ENCODE measurements at regions not wholly inside any gene's neighbourhood (a gene's known extent, or its start where the extent isn't known, plus 50 kb on each side); places are given as distances from the start of the nearest gene placed in this dataset.

GRCh38 chr7:156318426-156318825 is 322.1 kb upstream of the RNF32 start:
- H3K4me1 Mint-ChIP-seq: no peaks in the 10 kb centered on the region
- peaks cover 17% of the 10 kb centered on the region for H3K27me3 Mint-ChIP-seq (ENCODE audit: low read depth)
- TF ChIP-seq, protein P1, sequence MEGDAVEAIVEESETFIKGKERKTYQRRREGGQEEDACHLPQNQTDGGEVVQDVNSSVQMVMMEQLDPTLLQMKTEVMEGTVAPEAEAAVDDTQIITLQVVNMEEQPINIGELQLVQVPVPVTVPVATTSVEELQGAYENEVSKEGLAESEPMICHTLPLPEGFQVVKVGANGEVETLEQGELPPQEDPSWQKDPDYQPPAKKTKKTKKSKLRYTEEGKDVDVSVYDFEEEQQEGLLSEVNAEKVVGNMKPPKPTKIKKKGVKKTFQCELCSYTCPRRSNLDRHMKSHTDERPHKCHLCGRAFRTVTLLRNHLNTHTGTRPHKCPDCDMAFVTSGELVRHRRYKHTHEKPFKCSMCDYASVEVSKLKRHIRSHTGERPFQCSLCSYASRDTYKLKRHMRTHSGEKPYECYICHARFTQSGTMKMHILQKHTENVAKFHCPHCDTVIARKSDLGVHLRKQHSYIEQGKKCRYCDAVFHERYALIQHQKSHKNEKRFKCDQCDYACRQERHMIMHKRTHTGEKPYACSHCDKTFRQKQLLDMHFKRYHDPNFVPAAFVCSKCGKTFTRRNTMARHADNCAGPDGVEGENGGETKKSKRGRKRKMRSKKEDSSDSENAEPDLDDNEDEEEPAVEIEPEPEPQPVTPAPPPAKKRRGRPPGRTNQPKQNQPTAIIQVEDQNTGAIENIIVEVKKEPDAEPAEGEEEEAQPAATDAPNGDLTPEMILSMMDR (conservative IDR thresholded peaks at IDR 0.05): no peak
- DNase-seq (ENCODE audit: low read depth, low spot score): no peak
- peaks cover 4% of the 10 kb centered on the region for H3K9me3 Mint-ChIP-seq
- H3K36me3 Mint-ChIP-seq (ENCODE audit: low read depth): no peaks in the 10 kb centered on the region
- H3K27ac Mint-ChIP-seq (ENCODE audit: unreplicated experiment): no peak overlapping the region
- H3K4me3 Mint-ChIP-seq: no peak overlapping the region

DNA sequence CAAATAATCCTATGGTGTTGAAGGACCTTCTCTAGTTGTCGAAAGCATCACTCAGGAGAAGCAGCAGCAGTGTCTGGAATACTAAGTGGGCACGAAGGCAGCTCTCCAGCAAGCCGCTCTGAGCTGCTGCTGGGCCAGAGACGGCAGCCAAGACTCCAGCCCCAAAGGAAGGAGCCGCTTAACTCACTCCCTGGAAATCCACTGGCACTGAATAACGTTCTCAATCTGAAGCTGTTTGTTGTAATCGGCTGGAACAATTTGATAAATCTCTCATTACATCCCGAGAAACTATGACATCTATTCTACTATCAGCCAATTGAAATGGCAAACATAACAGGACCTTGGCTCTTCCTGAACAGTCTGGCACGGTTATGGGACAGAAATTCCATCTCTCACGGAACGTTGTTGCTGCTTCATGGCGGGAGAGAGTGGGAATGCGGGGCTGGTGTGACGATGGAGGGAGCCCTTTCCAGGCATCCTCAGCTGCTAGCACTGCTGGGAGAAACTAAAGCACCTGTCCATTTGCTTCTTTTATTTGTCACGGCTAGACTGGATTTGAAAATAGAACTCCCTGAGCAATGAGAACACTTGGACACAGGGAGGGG is 331.5 kb upstream of the RNF32 start:
- Mint-ChIP-seq H3K27ac (ENCODE audit: unreplicated experiment) (no peak overlapping the region), H3K27me3 (ENCODE audit: low read depth) (peaks cover 27% of the 10 kb centered on the region), H3K4me3 (no peak overlapping the region), H3K4me1 (no peaks in the 10 kb centered on the region), H3K9me3 (no peaks in the 10 kb centered on the region), H3K36me3 (ENCODE audit: low read depth) (no peaks in the 10 kb centered on the region)
- TF ChIP-seq, protein P1 (conservative IDR thresholded peaks at IDR 0.05): no peak
- DNase-seq (ENCODE audit: low read depth, low spot score): no peak

- TF ChIP-seq, protein P1 (conservative IDR thresholded peaks at IDR 0.05): no peak
- H3K4me3 Mint-ChIP-seq: no peak overlapping the region
- DNase-seq (ENCODE audit: low read depth, low spot score): no peak
- no peak overlapping the region for H3K27ac Mint-ChIP-seq (ENCODE audit: unreplicated experiment)
- H3K36me3 Mint-ChIP-seq (ENCODE audit: low read depth): no peaks in the 10 kb centered on the region
- H3K27me3 Mint-ChIP-seq (ENCODE audit: low read depth): peaks cover 13% of the 10 kb centered on the region
- H3K9me3 Mint-ChIP-seq: no peaks in the 10 kb centered on the region
- no peaks in the 10 kb centered on the region for H3K4me1 Mint-ChIP-seq
Observed at GRCh38 chr7:156307193-156307592, 333.4 kb upstream of the RNF32 start.

GRCh38 chr7:156305351-156305750 is 335.2 kb upstream of the RNF32 start:
- H3K9me3 Mint-ChIP-seq: peaks cover 5% of the 10 kb centered on the region

GRCh38 chr7:156282816-156283215 is 357.8 kb upstream of the RNF32 start:
- Mint-ChIP-seq H3K4me3 (no peak overlapping the region), H3K4me1 (no peaks in the 10 kb centered on the region), H3K27me3 (ENCODE audit: low read depth) (peaks cover 18% of the 10 kb centered on the region), H3K36me3 (ENCODE audit: low read depth) (peaks cover 11% of the 10 kb centered on the region), H3K27ac (ENCODE audit: unreplicated experiment) (no peak overlapping the region), H3K9me3 (peaks cover 19% of the 10 kb centered on the region)
- no peak for DNase-seq (ENCODE audit: low read depth, low spot score)
- TF ChIP-seq, protein P1 (conservative IDR thresholded peaks at IDR 0.05): no peak

More at GRCh38 chr7:156305351-156305750, 335.2 kb upstream of the RNF32 start:
- no peaks in the 10 kb centered on the region for H3K36me3 Mint-ChIP-seq (ENCODE audit: low read depth)
- TF ChIP-seq, protein P1 (conservative IDR thresholded peaks at IDR 0.05): no peak
- no peak for DNase-seq (ENCODE audit: low read depth, low spot score)
- no peak overlapping the region for H3K4me3 Mint-ChIP-seq
- H3K4me1 Mint-ChIP-seq: no peaks in the 10 kb centered on the region
- H3K27me3 Mint-ChIP-seq (ENCODE audit: low read depth): no peaks in the 10 kb centered on the region
- no peak overlapping the region for H3K27ac Mint-ChIP-seq (ENCODE audit: unreplicated experiment)
